Effector CD8-positive, alpha-beta T cell (primary cell): ENCODE measurements at regions not wholly inside any gene's neighbourhood (a gene's known extent, or its start where the extent isn't known, plus 50 kb on each side); places are given as distances from the start of the nearest gene placed in this dataset.

Source experiments
- DNase-seq: peaks from one replicate; lab custom pipeline; 2025; lab: John Stamatoyannopoulos, UW

GRCh38 chr7:130897515-130898419 lies 163.8 kb upstream of the KLF14 start:
- no peak for DNase-seq

- DNase-seq, result no peak
These were observed 165.1 kb upstream of the KLF14 start for GRCh38 chr7:130899071-130899560.

GRCh38 chr7:130899638-130900401 lies 165.8 kb upstream of the KLF14 start:
- no peak for DNase-seq

DNA sequence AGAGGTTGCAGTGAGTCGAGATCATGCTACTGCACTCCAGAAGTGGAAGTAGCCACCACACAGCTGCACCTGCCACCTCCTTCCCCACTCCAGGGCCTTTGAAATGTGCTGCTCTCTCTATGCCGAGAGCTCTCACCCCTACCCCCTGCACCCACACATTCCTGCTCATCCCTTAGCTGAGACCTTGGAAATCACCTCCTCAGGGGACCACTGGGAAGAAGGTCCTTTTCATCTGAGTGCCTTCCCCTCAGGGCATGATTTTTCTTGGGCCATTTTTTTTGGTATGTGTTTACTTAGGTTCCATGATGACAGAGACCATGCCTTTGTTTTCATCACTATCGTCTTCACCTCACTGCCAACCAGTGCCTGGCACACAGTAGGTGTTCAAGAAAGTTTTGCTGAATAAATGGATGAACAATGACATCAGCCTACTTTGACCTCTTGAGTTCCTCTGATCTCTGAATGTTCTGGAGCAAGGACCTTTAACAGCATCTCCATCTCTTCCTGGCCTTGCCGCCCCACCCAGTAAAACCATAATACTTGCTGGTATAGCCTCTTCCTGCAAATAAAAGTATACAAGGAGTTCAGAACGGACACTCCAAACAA lies 166.6 kb upstream of the KLF14 start:
- DNase-seq, result no peak

DNA sequence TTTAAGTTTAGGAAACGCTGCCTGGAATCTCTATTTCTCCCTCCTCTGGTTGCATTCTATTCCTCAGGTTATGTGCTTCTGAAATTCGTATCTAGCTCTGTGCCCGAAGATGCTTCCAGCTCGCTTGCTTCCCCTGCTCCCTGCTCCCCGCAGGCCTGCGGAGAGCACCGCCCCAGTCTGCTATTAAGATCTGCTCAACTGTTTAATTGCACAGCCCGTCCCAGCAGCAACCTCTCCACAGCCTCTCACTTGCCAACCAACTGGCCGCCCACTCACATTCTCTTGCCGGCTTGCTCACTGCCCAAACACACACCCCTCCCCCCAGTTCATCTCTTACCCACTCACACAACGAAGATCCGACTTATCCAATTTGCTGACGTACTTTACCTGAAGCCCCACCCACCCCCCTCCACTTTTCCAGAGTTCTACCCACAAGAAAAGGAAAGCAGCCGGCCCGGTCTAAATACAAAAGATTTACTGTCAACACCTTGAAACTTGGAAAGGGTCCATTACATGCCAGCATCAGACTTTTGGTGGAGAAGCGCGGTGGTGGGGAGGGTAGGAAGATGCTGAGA lies 167.3 kb upstream of the KLF14 start:
- DNase-seq, result no peak

DNA sequence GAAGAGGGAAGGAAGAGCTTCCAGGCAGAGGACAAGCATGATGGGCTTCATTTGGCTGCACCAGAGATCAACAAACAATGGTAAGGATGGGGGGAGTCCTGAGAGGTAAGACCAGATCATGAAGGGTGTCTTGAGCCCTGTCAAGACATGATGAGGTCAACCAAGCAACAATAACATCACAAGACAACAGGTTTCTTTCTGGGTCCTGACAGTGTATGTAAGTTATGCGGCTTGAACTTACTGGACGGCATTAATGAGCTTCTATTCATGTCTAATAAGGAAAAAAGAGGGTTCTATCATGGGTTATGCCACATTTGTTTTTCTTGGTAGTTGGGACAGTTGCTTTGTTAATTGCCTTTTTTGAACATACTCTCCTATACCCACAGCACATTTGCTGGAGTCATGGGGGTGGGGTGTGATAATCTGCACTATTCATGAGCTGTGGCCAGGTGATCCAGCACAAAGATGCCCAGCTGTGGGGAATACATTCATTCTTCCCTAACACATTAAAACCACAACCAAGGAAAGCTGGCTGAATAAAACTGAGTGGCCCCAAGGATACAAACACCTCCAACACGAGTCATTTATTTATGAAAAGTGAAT lies 168.8 kb upstream of the KLF14 start:
- no peak for DNase-seq

GRCh38 chr7:130903358-130903974 lies 169.5 kb upstream of the KLF14 start:
- DNase-seq, result no peak

DNA sequence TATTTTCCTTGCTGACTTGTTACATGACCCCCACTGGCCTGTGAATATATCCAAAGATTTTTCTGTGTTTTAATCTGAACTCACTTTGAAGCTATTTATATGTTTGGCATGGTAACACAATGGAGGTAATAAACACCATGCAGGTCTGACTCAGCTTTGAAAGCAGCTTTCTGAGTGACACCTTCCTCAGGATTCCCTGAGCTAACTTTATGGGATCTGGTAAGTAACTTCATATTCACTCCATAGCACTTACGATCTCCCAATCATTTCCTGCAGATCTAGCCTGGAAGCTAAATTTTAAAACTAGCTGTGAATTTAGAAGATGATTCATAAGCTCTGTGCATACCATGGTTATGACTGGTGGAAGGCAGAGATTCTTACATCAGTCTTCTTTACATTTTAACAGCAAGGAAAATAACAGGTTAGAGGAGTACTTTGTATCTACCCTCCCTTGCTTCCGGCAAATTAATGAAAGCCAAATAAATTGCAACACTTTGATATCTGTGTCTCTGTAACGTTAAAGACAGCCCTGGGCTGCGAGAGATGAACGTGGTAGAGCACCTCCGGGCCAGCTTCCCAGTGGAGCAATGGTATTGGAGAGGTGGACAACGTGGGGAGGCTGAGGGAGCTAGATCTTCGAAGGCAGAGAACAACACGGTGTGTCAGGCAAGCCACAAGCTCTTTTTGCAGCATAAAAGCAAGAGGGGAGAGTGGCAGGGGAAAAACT lies 170.2 kb upstream of the KLF14 start:
- DNase-seq, result no peak

- no peak for DNase-seq
These were observed 170.8 kb upstream of the KLF14 start for GRCh38 chr7:130904792-130905191.

GRCh38 chr7:130906575-130906974 lies 172.6 kb upstream of the KLF14 start:
- no peak for DNase-seq

DNA sequence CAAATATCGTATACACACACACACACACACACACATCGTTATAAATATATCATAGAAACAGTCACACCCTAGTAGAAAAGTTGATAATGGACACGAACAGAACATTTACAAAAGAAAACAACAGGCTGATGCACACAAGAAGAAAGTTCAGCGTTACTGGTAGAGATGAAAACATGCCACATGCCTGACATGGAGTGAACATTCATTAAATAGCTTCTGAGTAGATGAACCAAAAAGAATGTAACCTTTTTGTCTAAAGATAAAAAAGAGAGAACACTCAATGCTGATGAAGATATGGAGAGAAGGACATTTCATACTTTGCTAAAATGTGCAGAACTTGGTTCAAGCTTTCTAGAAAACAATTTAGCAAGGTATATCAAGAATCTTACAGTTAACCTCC lies 173.4 kb upstream of the KLF14 start:
- DNase-seq, result no peak

- no peak for DNase-seq
These were observed 174.5 kb upstream of the KLF14 start for GRCh38 chr7:130908345-130909160.

GRCh38 chr7:130909161-130909836 lies 175.3 kb upstream of the KLF14 start:
- no peak for DNase-seq

GRCh38 chr7:130909881-130910672 lies 176.1 kb upstream of the KLF14 start:
- DNase-seq, result no peak

- no peak for DNase-seq
These were observed 177.2 kb upstream of the KLF14 start for GRCh38 chr7:130910949-130911944.

- no peak for DNase-seq
These were observed 178.3 kb upstream of the KLF14 start for GRCh38 chr7:130912082-130912861.
